ENCODE measurements at regions not wholly inside any gene's neighbourhood (a gene's known extent, or its start where the extent isn't known, plus 50 kb on each side); places are given as distances from the start of the nearest gene placed in this dataset.

GRCh38 chr9:107173422-107174180, 109.5 kb upstream of the RAD23B start:
- H2AFZ ChIP-seq (ENCODE audit: low read length) = no peak overlapping the region
- no peak overlapping the region for H3K4me3 ChIP-seq (replicated peaks in 1 of 4; ENCODE audit: control extremely low read depth in 1 of 4, insufficient read depth in 1 of 4, low read depth in 3 of 4, low read length in 4 of 4)
- no peaks in the 10 kb centered on the region for H3K79me2 ChIP-seq (ENCODE audit: control insufficient read depth, insufficient read depth, low read length)
- H4K20me1 ChIP-seq (ENCODE audit: control insufficient read depth, extremely low read depth, insufficient read depth, low read length) = no peaks in the 10 kb centered on the region
- no peak overlapping the region for H3K4me2 ChIP-seq (ENCODE audit: extremely low read depth, insufficient read depth, low read length)
- H3K9ac ChIP-seq (ENCODE audit: insufficient read depth, low read length) = no peak overlapping the region
- no peaks in the 10 kb centered on the region for H3K27me3 ChIP-seq (ENCODE audit: control insufficient read depth, insufficient read depth, low read length)
- no peak overlapping the region for H3K27ac ChIP-seq (ENCODE audit: insufficient read depth, low read length)
- DNase-seq (ENCODE audit: low read depth in 2 of 2) = no peak
- TF ChIP-seq, protein P1, sequence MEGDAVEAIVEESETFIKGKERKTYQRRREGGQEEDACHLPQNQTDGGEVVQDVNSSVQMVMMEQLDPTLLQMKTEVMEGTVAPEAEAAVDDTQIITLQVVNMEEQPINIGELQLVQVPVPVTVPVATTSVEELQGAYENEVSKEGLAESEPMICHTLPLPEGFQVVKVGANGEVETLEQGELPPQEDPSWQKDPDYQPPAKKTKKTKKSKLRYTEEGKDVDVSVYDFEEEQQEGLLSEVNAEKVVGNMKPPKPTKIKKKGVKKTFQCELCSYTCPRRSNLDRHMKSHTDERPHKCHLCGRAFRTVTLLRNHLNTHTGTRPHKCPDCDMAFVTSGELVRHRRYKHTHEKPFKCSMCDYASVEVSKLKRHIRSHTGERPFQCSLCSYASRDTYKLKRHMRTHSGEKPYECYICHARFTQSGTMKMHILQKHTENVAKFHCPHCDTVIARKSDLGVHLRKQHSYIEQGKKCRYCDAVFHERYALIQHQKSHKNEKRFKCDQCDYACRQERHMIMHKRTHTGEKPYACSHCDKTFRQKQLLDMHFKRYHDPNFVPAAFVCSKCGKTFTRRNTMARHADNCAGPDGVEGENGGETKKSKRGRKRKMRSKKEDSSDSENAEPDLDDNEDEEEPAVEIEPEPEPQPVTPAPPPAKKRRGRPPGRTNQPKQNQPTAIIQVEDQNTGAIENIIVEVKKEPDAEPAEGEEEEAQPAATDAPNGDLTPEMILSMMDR (conservative IDR thresholded peaks at IDR 0.05 in 1 of 2, IDR thresholded peaks at IDR 0.05 in 1 of 2; ENCODE audit: low read depth in 1 of 2, low read length in 2 of 2) = no peak
- TF ChIP-seq EZH2 (IDR thresholded peaks at IDR 0.05; ENCODE audit: low read length, missing control alignments) = no peak
- H3K9me3 ChIP-seq (ENCODE audit: control insufficient read depth, insufficient read depth, low read depth, low read length) = no peaks in the 10 kb centered on the region
- peaks cover 2% of the 10 kb centered on the region for H3K4me1 ChIP-seq (ENCODE audit: control insufficient read depth, extremely low read depth, insufficient read depth, low read length)
- no peaks in the 10 kb centered on the region for H3K36me3 ChIP-seq (ENCODE audit: control insufficient read depth, insufficient read depth, low read length)

DNA sequence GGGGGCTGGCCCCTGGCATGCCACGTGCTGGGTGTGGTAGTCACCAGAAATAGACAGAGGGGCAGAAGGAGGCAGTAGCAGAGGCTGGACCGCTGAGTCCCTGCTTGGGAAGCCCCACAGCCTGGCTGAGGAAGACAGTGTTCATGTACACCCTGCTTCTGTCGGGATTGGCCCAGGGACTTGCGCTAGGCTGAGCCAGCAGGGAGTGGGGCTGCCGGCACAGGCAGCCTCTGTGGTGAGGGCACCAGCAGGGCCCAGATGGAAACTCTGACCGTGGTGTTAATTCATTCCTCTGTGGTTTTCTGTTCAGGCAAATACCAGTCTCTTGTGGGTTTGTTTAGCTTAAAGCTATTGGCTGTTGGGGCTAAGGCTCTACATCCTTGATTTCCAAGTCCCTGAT, 108.6 kb upstream of the RAD23B start:
- H3K79me2 ChIP-seq (ENCODE audit: control insufficient read depth, insufficient read depth, low read length) = no peaks in the 10 kb centered on the region
- no peaks in the 10 kb centered on the region for H4K20me1 ChIP-seq (ENCODE audit: control insufficient read depth, extremely low read depth, insufficient read depth, low read length)
- H2AFZ ChIP-seq (ENCODE audit: low read length) = no peak overlapping the region
- H3K36me3 ChIP-seq (ENCODE audit: control insufficient read depth, insufficient read depth, low read length) = no peaks in the 10 kb centered on the region
- H3K4me2 ChIP-seq (ENCODE audit: extremely low read depth, insufficient read depth, low read length) = no peak overlapping the region
- H3K27me3 ChIP-seq (ENCODE audit: control insufficient read depth, insufficient read depth, low read length) = no peaks in the 10 kb centered on the region
- TF ChIP-seq EZH2 (IDR thresholded peaks at IDR 0.05; ENCODE audit: low read length, missing control alignments) = no peak
- TF ChIP-seq, protein P1 (conservative IDR thresholded peaks at IDR 0.05 in 1 of 2, IDR thresholded peaks at IDR 0.05 in 1 of 2; ENCODE audit: low read depth in 1 of 2, low read length in 2 of 2) = no peak
- peaks cover 2% of the 10 kb centered on the region for H3K4me1 ChIP-seq (ENCODE audit: control insufficient read depth, extremely low read depth, insufficient read depth, low read length)
- H3K4me3 ChIP-seq (replicated peaks in 1 of 4; ENCODE audit: control extremely low read depth in 1 of 4, insufficient read depth in 1 of 4, low read depth in 3 of 4, low read length in 4 of 4) = no peak overlapping the region
- no peak overlapping the region for H3K9ac ChIP-seq (ENCODE audit: insufficient read depth, low read length)
- DNase-seq (ENCODE audit: low read depth in 2 of 2) = peak; percentile 6 to 66
- H3K27ac ChIP-seq (ENCODE audit: insufficient read depth, low read length) = no peak overlapping the region
- no peaks in the 10 kb centered on the region for H3K9me3 ChIP-seq (ENCODE audit: control insufficient read depth, insufficient read depth, low read depth, low read length)

DNA sequence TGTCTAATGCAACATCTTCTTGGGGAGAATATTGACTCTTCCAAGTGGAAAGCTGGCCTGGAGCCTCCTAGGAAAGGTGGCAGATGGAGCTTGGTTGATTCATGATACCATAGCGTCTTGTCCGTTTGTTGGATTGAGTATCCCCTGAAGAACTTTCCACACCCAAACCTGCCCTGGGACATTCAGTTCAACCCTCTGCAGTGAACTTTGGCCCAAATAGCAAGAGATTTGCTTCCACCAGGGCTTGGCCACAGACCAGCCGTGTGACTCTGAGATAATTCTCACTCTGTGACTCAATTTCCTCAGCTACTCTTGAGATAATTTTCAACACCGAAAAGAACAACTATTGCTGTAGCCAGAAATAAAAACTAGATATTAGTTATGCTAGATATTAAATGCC, 108.0 kb upstream of the RAD23B start:
- Histone ChIP-seq H3K79me2 (ENCODE audit: control insufficient read depth, insufficient read depth, low read length) (no peaks in the 10 kb centered on the region), H3K27ac (ENCODE audit: insufficient read depth, low read length) (no peak overlapping the region), H3K4me1 (ENCODE audit: control insufficient read depth, extremely low read depth, insufficient read depth, low read length) (peaks cover 2% of the 10 kb centered on the region), H3K36me3 (ENCODE audit: control insufficient read depth, insufficient read depth, low read length) (no peaks in the 10 kb centered on the region), H4K20me1 (ENCODE audit: control insufficient read depth, extremely low read depth, insufficient read depth, low read length) (no peaks in the 10 kb centered on the region), H3K4me2 (ENCODE audit: extremely low read depth, insufficient read depth, low read length) (no peak overlapping the region), H2AFZ (ENCODE audit: low read length) (no peak overlapping the region), H3K4me3 (replicated peaks in 1 of 4; ENCODE audit: control extremely low read depth in 1 of 4, insufficient read depth in 1 of 4, low read depth in 3 of 4, low read length in 4 of 4) (no peak overlapping the region), H3K9me3 (ENCODE audit: control insufficient read depth, insufficient read depth, low read depth, low read length) (no peaks in the 10 kb centered on the region), H3K9ac (ENCODE audit: insufficient read depth, low read length) (no peak overlapping the region), H3K27me3 (ENCODE audit: control insufficient read depth, insufficient read depth, low read length) (no peaks in the 10 kb centered on the region)
- TF ChIP-seq EZH2 (IDR thresholded peaks at IDR 0.05; ENCODE audit: low read length, missing control alignments) = no peak
- TF ChIP-seq, protein P1 (conservative IDR thresholded peaks at IDR 0.05 in 1 of 2, IDR thresholded peaks at IDR 0.05 in 1 of 2; ENCODE audit: low read depth in 1 of 2, low read length in 2 of 2) = no peak
- no peak for DNase-seq (ENCODE audit: low read depth in 2 of 2)
